ENCODE measurements at regions not wholly inside any gene's neighbourhood (a gene's known extent, or its start where the extent isn't known, plus 50 kb on each side); places are given as distances from the start of the nearest gene placed in this dataset.
A peak's percentile ranks its signal among the peaks of the same experiment; 100 is the strongest.

DNA sequence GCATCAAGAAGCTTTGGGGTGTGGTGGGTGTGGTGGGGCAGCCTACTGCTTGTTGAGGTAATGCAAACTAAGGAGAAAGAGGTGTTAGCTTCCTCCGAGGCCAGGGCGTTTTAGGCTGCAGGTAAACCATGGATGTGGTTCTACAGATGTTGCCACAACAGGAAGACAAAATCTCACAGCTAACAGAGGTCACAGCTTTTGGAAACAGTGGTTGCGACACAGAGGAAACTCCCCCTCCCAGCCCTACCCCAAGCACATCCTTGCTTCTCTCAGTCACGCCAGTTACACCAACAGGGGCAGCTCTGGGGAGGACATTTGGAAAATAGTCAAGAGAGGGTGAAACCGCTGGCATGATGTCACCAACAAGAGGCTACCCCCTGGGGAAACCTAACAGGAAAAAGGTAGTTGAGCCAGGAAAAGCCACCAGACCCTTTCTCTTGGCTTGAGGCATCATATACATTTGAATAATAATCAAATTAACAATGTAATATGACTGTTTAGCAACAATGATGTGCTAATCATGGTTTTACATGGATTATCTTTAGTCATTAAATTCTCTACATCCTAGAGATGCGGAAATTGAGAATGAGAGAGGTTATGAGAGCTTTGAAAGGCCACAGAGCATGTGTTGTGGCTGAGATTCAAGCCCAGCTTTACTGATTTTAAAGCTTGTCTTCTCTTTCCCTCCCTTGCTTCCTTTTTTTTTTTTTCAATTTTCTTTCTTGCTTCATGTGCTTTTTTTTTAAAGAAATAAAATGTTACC lies 82.2 kb upstream of the IL12B start:
- DNase-seq (ENCODE audit: low spot score in 2 of 2) = no peak

DNA sequence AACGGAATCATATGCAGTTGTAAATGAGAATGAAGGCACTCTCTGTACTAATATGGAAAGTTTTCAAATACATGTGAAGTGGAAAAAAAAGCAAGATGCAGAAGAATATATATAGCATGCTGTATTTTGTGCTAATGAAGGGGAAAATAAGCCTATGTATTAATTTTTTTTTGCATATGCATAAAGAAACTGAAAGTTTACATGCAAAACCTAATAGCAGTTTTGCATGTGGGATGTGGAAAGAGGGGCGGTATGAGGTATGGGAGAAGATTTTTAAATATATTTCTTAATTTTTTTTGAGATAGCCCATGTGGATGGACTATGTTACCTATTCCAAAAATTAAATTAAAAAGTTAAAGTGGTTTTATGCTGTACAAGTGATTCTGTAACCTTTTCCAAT lies 83.7 kb upstream of the IL12B start:
- H3K27ac ChIP-seq = no peak overlapping the region
- no peak overlapping the region for H3K4me3 ChIP-seq
- H3K9me3 ChIP-seq = no peaks in the 10 kb centered on the region
- no peaks in the 10 kb centered on the region for H3K27me3 ChIP-seq
- no peaks in the 10 kb centered on the region for H3K4me1 ChIP-seq
- no peak for DNase-seq (ENCODE audit: low spot score in 2 of 2)
- no peaks in the 10 kb centered on the region for H3K36me3 ChIP-seq
- intact Hi-C loops (cut with DNase I; ENCODE audit: low total_unique reads) = no loop called here
- TF ChIP-seq CTCF (IDR thresholded peaks at IDR 0.05) = no peak
- no peak for TF ChIP-seq POLR2A (IDR thresholded peaks at IDR 0.05)
- TF ChIP-seq POLR2AphosphoS5 (IDR thresholded peaks at IDR 0.05) = no peak

More for the DNA sequence above, 82.2 kb upstream of the IL12B start:
- no peaks in the 10 kb centered on the region for H3K36me3 ChIP-seq
- TF ChIP-seq POLR2AphosphoS5 (IDR thresholded peaks at IDR 0.05) (no peak), POLR2A (IDR thresholded peaks at IDR 0.05) (no peak), CTCF (IDR thresholded peaks at IDR 0.05) (no peak)
- no peaks in the 10 kb centered on the region for H3K9me3 ChIP-seq
- intact Hi-C loops (cut with DNase I; ENCODE audit: low total_unique reads) = no loop called here
- H3K27me3 ChIP-seq = no peaks in the 10 kb centered on the region
- no peaks in the 10 kb centered on the region for H3K4me1 ChIP-seq
- H3K27ac ChIP-seq = no peak overlapping the region
- no peak overlapping the region for H3K4me3 ChIP-seq

DNA sequence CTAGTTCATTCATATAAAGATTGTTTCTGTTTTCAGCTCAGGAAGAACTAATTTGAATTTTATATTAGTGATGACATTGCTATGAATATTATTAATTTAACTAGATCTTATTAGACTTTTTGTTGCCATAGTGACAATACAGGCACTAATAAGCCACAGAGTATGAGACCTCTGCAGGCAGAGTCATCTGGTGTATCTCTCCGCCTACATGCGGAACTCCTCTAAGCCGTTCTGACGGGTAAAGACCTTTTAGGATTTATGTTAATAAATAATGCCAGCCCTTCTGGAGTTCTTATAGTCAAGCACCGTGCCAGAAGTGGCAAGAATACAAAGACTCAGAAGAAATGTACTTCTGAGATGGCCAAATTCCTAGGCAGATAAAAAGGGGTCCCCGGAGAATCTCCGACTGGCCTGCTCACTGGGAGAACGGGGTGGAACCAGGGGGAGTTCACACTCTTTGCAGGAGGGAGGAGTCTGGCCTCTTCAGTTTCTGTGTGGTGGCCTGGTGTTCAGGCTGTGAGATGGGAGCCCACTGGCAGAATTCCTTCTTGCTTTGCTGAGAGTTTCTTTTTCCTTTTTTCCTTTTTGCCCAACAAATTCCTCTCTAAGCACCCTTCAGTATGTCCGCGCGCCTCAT lies 85.1 kb upstream of the IL12B start:
- no peaks in the 10 kb centered on the region for H3K4me1 ChIP-seq
- intact Hi-C loops (cut with DNase I; ENCODE audit: low total_unique reads) = no loop called here
- TF ChIP-seq CTCF (IDR thresholded peaks at IDR 0.05) (no peak), POLR2A (IDR thresholded peaks at IDR 0.05) (no peak), POLR2AphosphoS5 (IDR thresholded peaks at IDR 0.05) (no peak)
- H3K27me3 ChIP-seq = no peaks in the 10 kb centered on the region
- no peaks in the 10 kb centered on the region for H3K36me3 ChIP-seq
- no peak overlapping the region for H3K27ac ChIP-seq
- no peak for DNase-seq (ENCODE audit: low spot score in 2 of 2)
- no peaks in the 10 kb centered on the region for H3K9me3 ChIP-seq
- H3K4me3 ChIP-seq = peak overlapping the region in 2 of 3 donors; percentile 20 to 33

- H3K4me3 ChIP-seq = no peak overlapping the region
- TF ChIP-seq POLR2A (IDR thresholded peaks at IDR 0.05) (no peak), CTCF (IDR thresholded peaks at IDR 0.05) (no peak), POLR2AphosphoS5 (IDR thresholded peaks at IDR 0.05) (no peak)
- no peaks in the 10 kb centered on the region for H3K36me3 ChIP-seq
- intact Hi-C loops (cut with DNase I; ENCODE audit: low total_unique reads) = no loop called here
- no peaks in the 10 kb centered on the region for H3K27me3 ChIP-seq
- H3K27ac ChIP-seq = no peak overlapping the region
- no peaks in the 10 kb centered on the region for H3K4me1 ChIP-seq
- no peaks in the 10 kb centered on the region for H3K9me3 ChIP-seq
- no peak for DNase-seq (ENCODE audit: low spot score in 2 of 2)
These were observed 86.2 kb upstream of the IL12B start for GRCh38 chr5:159416438-159416837.

- TF ChIP-seq CTCF (IDR thresholded peaks at IDR 0.05) (no peak), POLR2A (IDR thresholded peaks at IDR 0.05) (no peak), POLR2AphosphoS5 (IDR thresholded peaks at IDR 0.05) (no peak)
- H3K4me1 ChIP-seq = no peaks in the 10 kb centered on the region
- no peaks in the 10 kb centered on the region for H3K9me3 ChIP-seq
- H3K27me3 ChIP-seq = no peaks in the 10 kb centered on the region
- DNase-seq (ENCODE audit: low spot score in 2 of 2) = no peak
- H3K27ac ChIP-seq = no peak overlapping the region
- H3K36me3 ChIP-seq = no peaks in the 10 kb centered on the region
- no peak overlapping the region for H3K4me3 ChIP-seq
- intact Hi-C loops (cut with DNase I; ENCODE audit: low total_unique reads) = no loop called here
These were observed 86.9 kb upstream of the IL12B start for GRCh38 chr5:159417170-159417569.

Measured in breast epithelium (tissue), 4 donors.